IMR-90 (cell line): ENCODE measurements at regions not wholly inside any gene's neighbourhood (a gene's known extent, or its start where the extent isn't known, plus 50 kb on each side); places are given as distances from the start of the nearest gene placed in this dataset.

Experiments
- ATAC-seq: fragments of 200-7000 bp; cut with Tn5 transposase; 2 replicates; pipeline ENCODE4 v1.9.1; 2020; ENCODE audit warnings: low read depth, mild to moderate bottlenecking, moderate library complexity
- BruUV-seq: library from RNA; stranded (reverse); fragments of 400-500 nt; replicated peaks from 2 replicates; lab custom pipeline; 2021; lab: Mats Ljungman, UMichigan
- CTCF ChIA-PET: fragments of 300-600 bp; formaldehyde crosslinking; extraction: SDS; loops from one replicate; lab custom pipeline; 2021; ENCODE audit warnings: antibody characterized with exemption; lab: Yijun Ruan, JAX
- POLR2A ChIA-PET: fragments of 300-600 bp; sonication (Branson Sonifier 250); formaldehyde crosslinking; loops from one replicate; lab custom pipeline; 2022; ENCODE audit warnings: antibody characterized with exemption; ENCODE audit not compliant: unreplicated experiment; lab: Charles Lee
- DNase-seq: peaks from one replicate; pipeline ENCODE4 v3.0.0; 2013
- H2AFZ ChIP-seq: replicated peaks from 2 replicates; pipeline ENCODE3; 2013; ENCODE audit warnings: low read length, mild to moderate bottlenecking; ENCODE audit not compliant: poor library complexity
- H2AK5ac ChIP-seq: 2 replicates; pipeline ENCODE4 v1.6.1; 2013; ENCODE audit warnings: low read depth, low read length, inconsistent platforms
- H2AK9ac ChIP-seq: replicated peaks from 2 replicates; pipeline ENCODE3; 2013; ENCODE audit warnings: mild to moderate bottlenecking, low read depth, low read length, moderate library complexity; ENCODE audit not compliant: poor library complexity
- H2BK120ac ChIP-seq: 2 replicates; pipeline ENCODE4 v1.6.1; 2013; ENCODE audit warnings: low read depth, low read length, inconsistent platforms
- H2BK15ac ChIP-seq: 3 replicates; pipeline ENCODE4 v1.6.1; 2013; ENCODE audit warnings: low read depth, low read length, inconsistent platforms
- H2BK20ac ChIP-seq: 2 replicates; pipeline ENCODE4 v1.6.1; 2013; ENCODE audit warnings: low read depth, mild to moderate bottlenecking, inconsistent platforms, low read length, moderate library complexity
- H2BK5ac ChIP-seq: 2 replicates; pipeline ENCODE4 v1.6.1; 2013; ENCODE audit warnings: mild to moderate bottlenecking, low read depth, low read length, inconsistent platforms; ENCODE audit not compliant: poor library complexity, severe bottlenecking
- H3K14ac ChIP-seq: replicated peaks from 2 replicates; pipeline ENCODE4 v1.6.1; 2013; ENCODE audit warnings: low read depth, low read length, inconsistent platforms
- H3K18ac ChIP-seq: 2 replicates; pipeline ENCODE4 v1.6.1; 2013; ENCODE audit warnings: low read depth, low read length, control low read depth
- H3K23ac ChIP-seq: 2 replicates; pipeline ENCODE4 v1.6.1; 2013; ENCODE audit warnings: low read depth, low read length, inconsistent platforms
- H3K27ac ChIP-seq: 2 replicates; pipeline ENCODE4 v1.5.1; 2013; ENCODE audit warnings: mild to moderate bottlenecking, control low read depth, low read length; ENCODE audit not compliant: insufficient read depth
- H3K27me3 ChIP-seq: 2 replicates; pipeline ENCODE4 v1.6.1; 2013; ENCODE audit warnings: low read length; ENCODE audit not compliant: control insufficient read depth, insufficient read depth
- H3K36me3 ChIP-seq: 2 replicates; pipeline ENCODE4 v1.6.1; 2013; ENCODE audit warnings: low read length, mixed read lengths; ENCODE audit not compliant: control insufficient read depth, insufficient read depth
- H3K4ac ChIP-seq: 2 replicates; pipeline ENCODE4 v1.6.1; 2013; ENCODE audit warnings: low read depth, low read length, inconsistent platforms
- H3K4me1 ChIP-seq: 2 replicates; pipeline ENCODE4 v1.6.1; 2013; ENCODE audit warnings: low read length, mixed read lengths; ENCODE audit not compliant: control insufficient read depth, insufficient read depth
- H3K4me2 ChIP-seq: 2 replicates; pipeline ENCODE4 v1.6.1; 2013; ENCODE audit warnings: low read depth, mild to moderate bottlenecking, control low read depth, low read length, moderate library complexity
- H3K4me3 ChIP-seq: 2 replicates; pipeline ENCODE4 v1.5.1; 2013; ENCODE audit warnings: low read depth, mild to moderate bottlenecking, control low read depth, low read length, moderate library complexity; ENCODE audit not compliant: insufficient read depth
- H3K56ac ChIP-seq: 2 replicates; pipeline ENCODE4 v1.6.1; 2013; ENCODE audit warnings: low read length, inconsistent platforms; ENCODE audit not compliant: insufficient read depth; ENCODE audit errors: extremely low read depth
- H3K79me1 ChIP-seq, 2 experiments: 2 replicates each; pipeline ENCODE4 v1.6.1; 2013; ENCODE audit warnings: low read length in 2 of 2, inconsistent platforms in 1 of 2, low read depth in 1 of 2
- H3K9ac ChIP-seq: 2 replicates; pipeline ENCODE4 v1.6.1; 2013; ENCODE audit warnings: low read depth, low read length, control low read depth
- H3K9me1 ChIP-seq: 2 replicates; pipeline ENCODE4 v1.6.1; 2013; ENCODE audit warnings: low read length, inconsistent platforms; ENCODE audit not compliant: insufficient read depth
- H3K9me3 ChIP-seq: 2 replicates; pipeline ENCODE4 v1.6.1; 2013; ENCODE audit warnings: low read length; ENCODE audit not compliant: control insufficient read depth, insufficient read depth
- H4K20me1 ChIP-seq: 2 replicates; pipeline ENCODE4 v1.6.1; 2013; ENCODE audit warnings: low read length, inconsistent platforms; ENCODE audit not compliant: insufficient read depth
- H4K5ac ChIP-seq: 2 replicates; pipeline ENCODE4 v1.6.1; 2013; ENCODE audit warnings: mild to moderate bottlenecking, low read depth, low read length, control low read depth
- H4K8ac ChIP-seq, 2 experiments: 2 replicates each; pipeline ENCODE4 v1.6.1; 2013; ENCODE audit warnings: low read depth in 2 of 2, low read length in 2 of 2, control low read depth in 1 of 2, inconsistent platforms in 1 of 2
- H4K91ac ChIP-seq: 2 replicates; pipeline ENCODE4 v1.6.1; 2013; ENCODE audit warnings: low read depth, low read length, inconsistent platforms; ENCODE audit not compliant: insufficient read depth
- BHLHE40 ChIP-seq: fragments of 150-350 bp; IDR thresholded peaks from 2 replicates; pipeline ENCODE4 v1.6.1; 2016; ENCODE audit warnings: mild to moderate bottlenecking, low read depth, low read length
- CEBPB ChIP-seq: IDR thresholded peaks from 2 replicates; pipeline ENCODE4 v1.6.1; 2012; ENCODE audit warnings: low read depth, low read length, improper control_type of control experiment
- CHD1 ChIP-seq: IDR thresholded peaks from 2 replicates; pipeline ENCODE4 v1.6.1; 2012; ENCODE audit warnings: low read depth, low read length, improper control_type of control experiment
- FOS ChIP-seq: fragments of 150-350 bp; IDR thresholded peaks from 2 replicates; pipeline ENCODE4 v1.6.1; 2016; ENCODE audit warnings: low read depth, low read length
- MAFK ChIP-seq: IDR thresholded peaks from 2 replicates; pipeline ENCODE4 v1.6.1; 2012; ENCODE audit warnings: low read depth, low read length, improper control_type of control experiment
- MAZ ChIP-seq: IDR thresholded peaks from 2 replicates; pipeline ENCODE4 v1.6.1; 2012; ENCODE audit warnings: low read depth, mild to moderate bottlenecking, low read length, improper control_type of control experiment, moderate library complexity, borderline replicate concordance
- MXI1 ChIP-seq: IDR thresholded peaks from 2 replicates; pipeline ENCODE4 v1.6.1; 2012; ENCODE audit warnings: low read depth, mild to moderate bottlenecking, low read length, moderate library complexity, borderline replicate concordance
- NFE2L2 ChIP-seq: fragments of 150-350 bp; IDR thresholded peaks from 2 replicates; pipeline ENCODE4 v1.6.1; 2016; ENCODE audit warnings: low read depth, mild to moderate bottlenecking, low read length
- POLR2A ChIP-seq: IDR thresholded peaks from 2 replicates; pipeline ENCODE4 v1.6.1; 2012; ENCODE audit warnings: mild to moderate bottlenecking, low read depth, low read length
- RAD21 ChIP-seq: IDR thresholded peaks from 2 replicates; pipeline ENCODE4 v1.6.1; 2012; ENCODE audit warnings: low read length, improper control_type of control experiment
- RCOR1 ChIP-seq: IDR thresholded peaks from 2 replicates; pipeline ENCODE4 v1.6.1; 2012; ENCODE audit warnings: mild to moderate bottlenecking, low read length, improper control_type of control experiment; ENCODE audit not compliant: insufficient replicate concordance
- RFX5 ChIP-seq: IDR thresholded peaks from 2 replicates; pipeline ENCODE4 v1.8.0; 2012; ENCODE audit warnings: low read depth, mild to moderate bottlenecking, low read length, moderate library complexity
- SMC3 ChIP-seq: fragments of 150-350 bp; IDR thresholded peaks from 2 replicates; pipeline ENCODE4 v1.6.1; 2016; ENCODE audit warnings: low read depth, mild to moderate bottlenecking, antibody characterized with exemption, low read length, moderate library complexity
- WGBS, 2 experiments: methylation state at CpG; one replicate each; pipeline versions ENCODE4 v1.1.5 to v1.1.7; 2013; ENCODE audit warnings: missing lambda C conversion rate in 2 of 2; ENCODE audit not compliant: insufficient read length in 1 of 2; ENCODE audit errors: extremely low coverage in 2 of 2; 5-methylcytosine and 5-hydroxymethylcytosine counted together
- dilution Hi-C: fragments of 300-500 bp; cut with HindIII; formaldehyde crosslinking; loops from one replicate; pipeline ENCODE4 v1.14.3; 2018; ENCODE audit warnings: low sequenced_read_pairs; ENCODE audit not compliant: unreplicated experiment
- in situ Hi-C: fragments of 300-500 bp; cut with MboI; formaldehyde crosslinking; loops from 3 replicates; pipeline ENCODE4 v1.14.3; 2019; ENCODE audit warnings: low sequenced_read_pairs, inconsistent platforms, mixed read lengths
- intact Hi-C: fragments of 100-400 bp; cut with micrococcal nuclease; formaldehyde crosslinking; loops from 2 replicates; pipeline ENCODE4 v1.10.0; 2022
- TF ChIP-seq, protein P1 (sequence below): conservative IDR thresholded peaks from 2 replicates; pipeline ENCODE4 v1.5.1; 2012; ENCODE audit warnings: mild to moderate bottlenecking, low read depth, low read length, improper control_type of control experiment
- TF ChIP-seq, protein P2 (sequence below): fragments of 150-350 bp; IDR thresholded peaks from 2 replicates; pipeline ENCODE4 v1.6.1; 2016; ENCODE audit warnings: low read depth, mild to moderate bottlenecking, low read length, moderate library complexity, borderline replicate concordance
- TF ChIP-seq, protein P3 (sequence below): fragments of 150-350 bp; IDR thresholded peaks from 2 replicates; pipeline ENCODE4 v1.6.1; 2017; ENCODE audit warnings: mild to moderate bottlenecking, antibody characterized with exemption, low read length, low read depth

- Histone ChIP-seq H3K27ac (no peak overlapping the region), H3K18ac (no peak overlapping the region), H3K27me3 (no peaks in the 10 kb centered on the region), H3K4ac (no peak overlapping the region), H3K4me2 (no peak overlapping the region), H3K4me3 (no peak overlapping the region), H4K5ac (no peak overlapping the region), H3K36me3 (no peaks in the 10 kb centered on the region), H3K56ac (no peak overlapping the region), H3K9me3 (no peaks in the 10 kb centered on the region), H2BK15ac (no peak overlapping the region), H3K23ac (no peak overlapping the region), H3K4me1 (no peaks in the 10 kb centered on the region), H2AFZ (no peak overlapping the region), H3K14ac (no peak overlapping the region), H4K8ac (no peak overlapping the region), H4K91ac (no peak overlapping the region), H2BK120ac (no peak overlapping the region), H2AK5ac (no peak overlapping the region), H2BK20ac (no peak overlapping the region), H4K20me1 (no peaks in the 10 kb centered on the region), H3K79me1 (no peaks in the 10 kb centered on the region), H2BK5ac (no peak overlapping the region), H2AK9ac (peak overlapping the region; percentile 36), H3K9me1 (no peaks in the 10 kb centered on the region), H3K9ac (no peak overlapping the region)
- intact Hi-C loops (no loop called here), in situ Hi-C loops (no loop called here), dilution Hi-C loops (no loop called here)
- DNase-seq (no peak), ATAC-seq (no peak)
- POLR2A ChIA-PET: no interaction called here
- CTCF ChIA-PET: interaction anchor here (0.9 kb wide), 1 partner anchor 101 kb away, joined by 3 read pairs; no protein-coding TSS in a partner anchor
- no TSS peak for BruUV-seq
- TF ChIP-seq MAFK: no peak
- TF ChIP-seq, protein P1, sequence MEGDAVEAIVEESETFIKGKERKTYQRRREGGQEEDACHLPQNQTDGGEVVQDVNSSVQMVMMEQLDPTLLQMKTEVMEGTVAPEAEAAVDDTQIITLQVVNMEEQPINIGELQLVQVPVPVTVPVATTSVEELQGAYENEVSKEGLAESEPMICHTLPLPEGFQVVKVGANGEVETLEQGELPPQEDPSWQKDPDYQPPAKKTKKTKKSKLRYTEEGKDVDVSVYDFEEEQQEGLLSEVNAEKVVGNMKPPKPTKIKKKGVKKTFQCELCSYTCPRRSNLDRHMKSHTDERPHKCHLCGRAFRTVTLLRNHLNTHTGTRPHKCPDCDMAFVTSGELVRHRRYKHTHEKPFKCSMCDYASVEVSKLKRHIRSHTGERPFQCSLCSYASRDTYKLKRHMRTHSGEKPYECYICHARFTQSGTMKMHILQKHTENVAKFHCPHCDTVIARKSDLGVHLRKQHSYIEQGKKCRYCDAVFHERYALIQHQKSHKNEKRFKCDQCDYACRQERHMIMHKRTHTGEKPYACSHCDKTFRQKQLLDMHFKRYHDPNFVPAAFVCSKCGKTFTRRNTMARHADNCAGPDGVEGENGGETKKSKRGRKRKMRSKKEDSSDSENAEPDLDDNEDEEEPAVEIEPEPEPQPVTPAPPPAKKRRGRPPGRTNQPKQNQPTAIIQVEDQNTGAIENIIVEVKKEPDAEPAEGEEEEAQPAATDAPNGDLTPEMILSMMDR: no peak
- TF ChIP-seq, protein P2, sequence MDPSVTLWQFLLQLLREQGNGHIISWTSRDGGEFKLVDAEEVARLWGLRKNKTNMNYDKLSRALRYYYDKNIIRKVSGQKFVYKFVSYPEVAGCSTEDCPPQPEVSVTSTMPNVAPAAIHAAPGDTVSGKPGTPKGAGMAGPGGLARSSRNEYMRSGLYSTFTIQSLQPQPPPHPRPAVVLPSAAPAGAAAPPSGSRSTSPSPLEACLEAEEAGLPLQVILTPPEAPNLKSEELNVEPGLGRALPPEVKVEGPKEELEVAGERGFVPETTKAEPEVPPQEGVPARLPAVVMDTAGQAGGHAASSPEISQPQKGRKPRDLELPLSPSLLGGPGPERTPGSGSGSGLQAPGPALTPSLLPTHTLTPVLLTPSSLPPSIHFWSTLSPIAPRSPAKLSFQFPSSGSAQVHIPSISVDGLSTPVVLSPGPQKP: no peak
- no peak for TF ChIP-seq CHD1
- TF ChIP-seq RAD21: no peak
- TF ChIP-seq RFX5: no peak
- TF ChIP-seq BHLHE40: no peak
- TF ChIP-seq POLR2A: no peak
- no peak for TF ChIP-seq NFE2L2
- no peak for TF ChIP-seq CEBPB
- no peak for TF ChIP-seq MXI1
- no peak for TF ChIP-seq MAZ
- TF ChIP-seq, protein P3, sequence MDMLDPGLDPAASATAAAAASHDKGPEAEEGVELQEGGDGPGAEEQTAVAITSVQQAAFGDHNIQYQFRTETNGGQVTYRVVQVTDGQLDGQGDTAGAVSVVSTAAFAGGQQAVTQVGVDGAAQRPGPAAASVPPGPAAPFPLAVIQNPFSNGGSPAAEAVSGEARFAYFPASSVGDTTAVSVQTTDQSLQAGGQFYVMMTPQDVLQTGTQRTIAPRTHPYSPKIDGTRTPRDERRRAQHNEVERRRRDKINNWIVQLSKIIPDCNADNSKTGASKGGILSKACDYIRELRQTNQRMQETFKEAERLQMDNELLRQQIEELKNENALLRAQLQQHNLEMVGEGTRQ: no peak
- no peak for TF ChIP-seq RCOR1
- TF ChIP-seq SMC3: no peak
- no peak for TF ChIP-seq FOS
- WGBS, 2 experiments: 18% methylated on average over 3 of the region's 6 CpGs; no CpG with 5 or more reads in 1 of the 2 experiments
Measured at GRCh38 chr20:24378661-24379483, 90.6 kb upstream of the SYNDIG1 start.
